Astrocyte (in vitro differentiated cells and primary cell): ENCODE measurements at regions not wholly inside any gene's neighbourhood (a gene's known extent, or its start where the extent isn't known, plus 50 kb on each side); places are given as distances from the start of the nearest gene placed in this dataset.

Experiments used
- DNase-seq: peaks from one replicate; pipeline ENCODE4 v3.0.0-alpha.2; 2010; ENCODE audit warnings: low read depth
- FAIRE-seq: peaks from 2 replicates; lab custom pipeline; 2011; peaks lifted over from hg19 to GRCh38; lab: Jason Lieb, UNC
- H2AFZ ChIP-seq: 2 replicates; pipeline ENCODE4 v1.6.0; 2012; ENCODE audit warnings: low read depth, low read length, inconsistent platforms
- H3K27ac ChIP-seq: 2 replicates; pipeline ENCODE4 v1.5.1; 2011; ENCODE audit warnings: low read depth, low read length, inconsistent platforms
- H3K27me3 ChIP-seq: 2 replicates; pipeline ENCODE4 v1.6.0; 2011; ENCODE audit warnings: low read length, inconsistent platforms; ENCODE audit not compliant: insufficient read depth
- H3K36me3 ChIP-seq: 2 replicates; pipeline ENCODE4 v1.5.1; 2011; ENCODE audit warnings: low read length, inconsistent platforms; ENCODE audit not compliant: insufficient read depth
- H3K4me1 ChIP-seq: 2 replicates; pipeline ENCODE4 v1.5.1; 2011; ENCODE audit warnings: low read length, inconsistent platforms; ENCODE audit not compliant: insufficient read depth
- H3K4me2 ChIP-seq: 2 replicates; pipeline ENCODE4 v1.6.0; 2012; ENCODE audit warnings: low read length, inconsistent platforms
- H3K4me3 ChIP-seq: 2 replicates; pipeline ENCODE4 v1.5.1; 2011; ENCODE audit warnings: low read depth, mild to moderate bottlenecking, low read length, inconsistent platforms; ENCODE audit not compliant: insufficient read depth
- H3K79me2 ChIP-seq: 2 replicates; pipeline ENCODE4 v1.6.0; 2012; ENCODE audit warnings: mild to moderate bottlenecking, low read length, inconsistent platforms; ENCODE audit not compliant: insufficient read depth
- H3K9ac ChIP-seq: 2 replicates; pipeline ENCODE4 v1.6.0; 2012; ENCODE audit warnings: mild to moderate bottlenecking, low read length, inconsistent platforms
- H3K9me3 ChIP-seq: 2 replicates; pipeline ENCODE4 v1.5.1; 2012; ENCODE audit warnings: low read depth, mild to moderate bottlenecking, low read length, inconsistent platforms; ENCODE audit not compliant: insufficient read depth
- H4K20me1 ChIP-seq: 2 replicates; pipeline ENCODE4 v1.6.0; 2012; ENCODE audit warnings: low read length, inconsistent platforms; ENCODE audit not compliant: insufficient read depth
- H3K27ac Mint-ChIP-seq: one replicate; pipeline ENCODE4 v1.8.0; 2021; ENCODE audit warnings: mild to moderate bottlenecking, mixed read lengths; ENCODE audit not compliant: unreplicated experiment
- H3K27me3 Mint-ChIP-seq: one replicate; pipeline ENCODE4 v1.8.0; 2021; ENCODE audit warnings: low read depth, mixed read lengths; ENCODE audit not compliant: unreplicated experiment
- H3K36me3 Mint-ChIP-seq: one replicate; pipeline ENCODE4 v1.8.0; 2021; ENCODE audit warnings: low read depth, mixed read lengths; ENCODE audit not compliant: unreplicated experiment
- H3K4me1 Mint-ChIP-seq: one replicate; pipeline ENCODE4 v1.8.0; 2021; ENCODE audit warnings: low read depth, mixed read lengths; ENCODE audit not compliant: unreplicated experiment
- H3K4me3 Mint-ChIP-seq: one replicate; pipeline ENCODE4 v1.8.0; 2021; ENCODE audit warnings: mild to moderate bottlenecking, moderate library complexity, mixed read lengths; ENCODE audit not compliant: unreplicated experiment
- H3K9me3 Mint-ChIP-seq: one replicate; pipeline ENCODE4 v1.8.0; 2021; ENCODE audit warnings: mild to moderate bottlenecking, mixed read lengths; ENCODE audit not compliant: unreplicated experiment
- EZH2 ChIP-seq: IDR thresholded peaks from 2 replicates; pipeline ENCODE4 v1.6.1; 2012; ENCODE audit warnings: mild to moderate bottlenecking, low read length, inconsistent platforms; ENCODE audit not compliant: insufficient read depth
- TF ChIP-seq, protein P1 (sequence below): IDR thresholded peaks from 2 replicates; pipeline ENCODE4 v1.5.1; 2011; ENCODE audit warnings: low read depth, mild to moderate bottlenecking, inconsistent platforms, low read length, moderate library complexity; ENCODE audit not compliant: insufficient read depth

DNA sequence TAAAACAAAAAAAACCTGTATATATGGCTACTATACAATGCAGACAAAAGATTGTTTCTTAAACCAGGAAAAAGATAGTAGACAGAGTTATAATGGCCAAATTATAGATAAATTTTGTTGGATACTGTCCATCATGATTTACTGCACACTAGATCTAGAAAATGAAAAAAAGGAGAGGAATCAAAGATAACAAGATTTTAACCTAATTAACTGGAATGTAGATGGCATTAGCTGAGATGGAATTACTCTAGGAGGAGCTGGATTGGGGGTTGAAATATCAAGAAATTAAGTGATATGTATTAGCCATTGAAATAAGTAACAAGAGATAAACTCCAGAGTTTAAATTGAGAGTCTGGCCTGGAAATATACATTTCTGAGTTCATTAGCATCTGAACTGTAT, 1489.1 kb downstream of the PLA2G4A start:
- DNase-seq, result no peak
- Mint-ChIP-seq H3K27me3 (no peaks in the 10 kb centered on the region), H3K36me3 (no peaks in the 10 kb centered on the region), H3K4me3 (no peak overlapping the region), H3K27ac (no peak overlapping the region), H3K4me1 (no peaks in the 10 kb centered on the region), H3K9me3 (no peaks in the 10 kb centered on the region)
- no peaks in the 10 kb centered on the region for H3K36me3 ChIP-seq
- no peaks in the 10 kb centered on the region for H3K4me1 ChIP-seq
- no peaks in the 10 kb centered on the region for H3K27me3 ChIP-seq
- no peaks in the 10 kb centered on the region for H3K9me3 ChIP-seq
- no peak for TF ChIP-seq EZH2
- TF ChIP-seq, protein P1, sequence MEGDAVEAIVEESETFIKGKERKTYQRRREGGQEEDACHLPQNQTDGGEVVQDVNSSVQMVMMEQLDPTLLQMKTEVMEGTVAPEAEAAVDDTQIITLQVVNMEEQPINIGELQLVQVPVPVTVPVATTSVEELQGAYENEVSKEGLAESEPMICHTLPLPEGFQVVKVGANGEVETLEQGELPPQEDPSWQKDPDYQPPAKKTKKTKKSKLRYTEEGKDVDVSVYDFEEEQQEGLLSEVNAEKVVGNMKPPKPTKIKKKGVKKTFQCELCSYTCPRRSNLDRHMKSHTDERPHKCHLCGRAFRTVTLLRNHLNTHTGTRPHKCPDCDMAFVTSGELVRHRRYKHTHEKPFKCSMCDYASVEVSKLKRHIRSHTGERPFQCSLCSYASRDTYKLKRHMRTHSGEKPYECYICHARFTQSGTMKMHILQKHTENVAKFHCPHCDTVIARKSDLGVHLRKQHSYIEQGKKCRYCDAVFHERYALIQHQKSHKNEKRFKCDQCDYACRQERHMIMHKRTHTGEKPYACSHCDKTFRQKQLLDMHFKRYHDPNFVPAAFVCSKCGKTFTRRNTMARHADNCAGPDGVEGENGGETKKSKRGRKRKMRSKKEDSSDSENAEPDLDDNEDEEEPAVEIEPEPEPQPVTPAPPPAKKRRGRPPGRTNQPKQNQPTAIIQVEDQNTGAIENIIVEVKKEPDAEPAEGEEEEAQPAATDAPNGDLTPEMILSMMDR, result no peak
- no peaks in the 10 kb centered on the region for H4K20me1 ChIP-seq
- H2AFZ ChIP-seq, result no peak overlapping the region
- no peak overlapping the region for H3K9ac ChIP-seq
- H3K4me3 ChIP-seq, result no peak overlapping the region
- no peaks in the 10 kb centered on the region for H3K79me2 ChIP-seq
- FAIRE-seq, result no peak
- H3K27ac ChIP-seq, result no peak overlapping the region
- no peak overlapping the region for H3K4me2 ChIP-seq

DNA sequence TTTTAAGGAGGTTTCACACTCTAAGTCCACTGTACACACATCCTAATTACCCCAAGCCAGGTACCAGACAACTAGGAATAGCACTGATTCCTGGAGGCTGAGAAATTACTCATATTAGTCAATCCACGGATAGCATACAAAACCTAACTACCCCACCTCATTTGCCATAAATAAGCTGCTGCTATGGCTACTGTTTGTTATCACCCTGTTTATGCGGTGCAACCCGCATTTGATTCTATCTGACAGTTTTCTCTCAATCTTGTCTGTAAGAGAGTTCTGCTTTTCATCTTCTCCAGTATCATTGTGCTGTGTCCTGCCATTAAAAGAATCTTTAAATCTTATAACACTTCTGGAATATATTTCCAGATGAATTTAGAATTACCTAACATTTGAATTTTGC, 1496.5 kb downstream of the PLA2G4A start:
- Histone ChIP-seq H2AFZ (no peak overlapping the region), H3K79me2 (no peaks in the 10 kb centered on the region), H3K27me3 (no peaks in the 10 kb centered on the region), H3K4me1 (no peaks in the 10 kb centered on the region), H3K27ac (no peak overlapping the region), H3K9me3 (no peaks in the 10 kb centered on the region), H3K4me3 (no peak overlapping the region), H3K9ac (no peak overlapping the region), H4K20me1 (no peaks in the 10 kb centered on the region), H3K4me2 (no peak overlapping the region), H3K36me3 (no peaks in the 10 kb centered on the region)
- no peak overlapping the region for H3K27ac Mint-ChIP-seq
- DNase-seq, result no peak
- no peaks in the 10 kb centered on the region for H3K27me3 Mint-ChIP-seq
- no peak overlapping the region for H3K4me3 Mint-ChIP-seq
- H3K36me3 Mint-ChIP-seq, result no peaks in the 10 kb centered on the region
- TF ChIP-seq EZH2, result no peak
- no peak for FAIRE-seq
- H3K4me1 Mint-ChIP-seq, result no peaks in the 10 kb centered on the region
- H3K9me3 Mint-ChIP-seq, result no peaks in the 10 kb centered on the region

DNA sequence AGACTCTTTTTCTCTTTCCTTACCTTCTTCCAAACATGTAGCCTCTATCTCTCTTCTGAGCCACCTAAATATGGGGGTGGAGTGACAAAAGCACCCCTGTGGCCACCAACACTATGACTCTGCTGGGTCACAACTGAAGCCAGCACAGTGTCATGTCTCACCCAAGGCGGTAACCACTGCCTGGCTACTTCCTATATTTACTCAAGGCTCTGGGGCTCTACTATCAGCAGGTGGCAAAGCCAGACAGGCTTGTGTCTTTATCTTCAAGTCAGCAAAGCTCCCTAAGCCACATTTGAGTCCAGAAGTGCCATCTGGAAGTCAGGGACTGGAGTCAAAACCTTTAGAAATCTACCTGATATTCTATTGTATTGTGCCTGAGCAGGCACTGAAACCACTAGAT, 1515.2 kb downstream of the PLA2G4A start:
- no peaks in the 10 kb centered on the region for H3K4me1 ChIP-seq
- no peaks in the 10 kb centered on the region for H3K27me3 ChIP-seq
- no peak overlapping the region for H3K4me2 ChIP-seq
- Mint-ChIP-seq H3K36me3 (no peaks in the 10 kb centered on the region), H3K27ac (no peak overlapping the region), H3K4me3 (no peak overlapping the region), H3K27me3 (no peaks in the 10 kb centered on the region), H3K9me3 (no peaks in the 10 kb centered on the region), H3K4me1 (no peaks in the 10 kb centered on the region)
- DNase-seq (no peak), FAIRE-seq (no peak)
- no peaks in the 10 kb centered on the region for H4K20me1 ChIP-seq
- H3K27ac ChIP-seq, result no peak overlapping the region
- H3K36me3 ChIP-seq, result no peaks in the 10 kb centered on the region
- no peaks in the 10 kb centered on the region for H3K79me2 ChIP-seq
- no peak overlapping the region for H2AFZ ChIP-seq
- H3K9me3 ChIP-seq, result no peaks in the 10 kb centered on the region
- TF ChIP-seq EZH2, result no peak
- TF ChIP-seq, protein P1, result no peak
- no peak overlapping the region for H3K4me3 ChIP-seq
- H3K9ac ChIP-seq, result no peak overlapping the region
